ENCODE measurements at regions not wholly inside any gene's neighbourhood (a gene's known extent, or its start where the extent isn't known, plus 50 kb on each side); places are given as distances from the start of the nearest gene placed in this dataset.

GRCh38 chr3:40605960-40606359, 81.2 kb downstream of the ZNF621 start:
- DNase-seq: no peak
- H3K4me3 ChIP-seq: no peak overlapping the region
- no peaks in the 10 kb centered on the region for H3K9me3 ChIP-seq
- H3K27me3 ChIP-seq: no peaks in the 10 kb centered on the region
- intact Hi-C loops (cut with DNase I; ENCODE audit: low total_unique reads): no loop called here
- no peak for TF ChIP-seq POLR2A (IDR thresholded peaks at IDR 0.05)
- TF ChIP-seq, protein P1, sequence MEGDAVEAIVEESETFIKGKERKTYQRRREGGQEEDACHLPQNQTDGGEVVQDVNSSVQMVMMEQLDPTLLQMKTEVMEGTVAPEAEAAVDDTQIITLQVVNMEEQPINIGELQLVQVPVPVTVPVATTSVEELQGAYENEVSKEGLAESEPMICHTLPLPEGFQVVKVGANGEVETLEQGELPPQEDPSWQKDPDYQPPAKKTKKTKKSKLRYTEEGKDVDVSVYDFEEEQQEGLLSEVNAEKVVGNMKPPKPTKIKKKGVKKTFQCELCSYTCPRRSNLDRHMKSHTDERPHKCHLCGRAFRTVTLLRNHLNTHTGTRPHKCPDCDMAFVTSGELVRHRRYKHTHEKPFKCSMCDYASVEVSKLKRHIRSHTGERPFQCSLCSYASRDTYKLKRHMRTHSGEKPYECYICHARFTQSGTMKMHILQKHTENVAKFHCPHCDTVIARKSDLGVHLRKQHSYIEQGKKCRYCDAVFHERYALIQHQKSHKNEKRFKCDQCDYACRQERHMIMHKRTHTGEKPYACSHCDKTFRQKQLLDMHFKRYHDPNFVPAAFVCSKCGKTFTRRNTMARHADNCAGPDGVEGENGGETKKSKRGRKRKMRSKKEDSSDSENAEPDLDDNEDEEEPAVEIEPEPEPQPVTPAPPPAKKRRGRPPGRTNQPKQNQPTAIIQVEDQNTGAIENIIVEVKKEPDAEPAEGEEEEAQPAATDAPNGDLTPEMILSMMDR (IDR thresholded peaks at IDR 0.05): no peak
- no peak overlapping the region for H3K27ac ChIP-seq
- no peaks in the 10 kb centered on the region for H3K4me1 ChIP-seq
- no peaks in the 10 kb centered on the region for H3K36me3 ChIP-seq (ENCODE audit: low read depth, missing control alignments)
- 86 to 100% methylated on average over 1 of the region's 1 CpG for WGBS, 2 donors

DNA sequence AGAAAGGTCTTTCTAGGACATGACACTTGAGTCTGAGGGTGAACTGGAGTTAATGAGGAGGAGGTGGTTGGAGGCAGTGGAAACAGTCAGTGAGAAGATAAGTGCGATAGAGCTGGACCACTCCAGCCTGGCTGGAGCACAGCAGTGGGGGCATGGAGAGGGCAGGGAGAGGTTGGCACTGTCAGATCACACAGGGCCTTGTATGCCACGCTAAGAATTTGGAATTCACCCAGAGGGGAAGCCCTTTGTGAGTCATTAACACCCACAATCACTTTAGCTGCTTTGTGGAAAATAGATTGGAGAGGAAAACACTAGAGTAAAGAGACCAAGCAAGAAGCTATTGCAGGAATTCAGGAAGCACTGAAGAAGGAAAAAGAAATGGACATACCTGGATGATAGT, 83.3 kb downstream of the ZNF621 start:
- no peaks in the 10 kb centered on the region for H3K27me3 ChIP-seq
- H3K4me1 ChIP-seq: no peaks in the 10 kb centered on the region
- WGBS, 2 donors: 35 to 60% methylated on average over 2 of the region's 2 CpGs
- intact Hi-C loops (cut with DNase I; ENCODE audit: low total_unique reads): no loop called here
- H3K4me3 ChIP-seq: no peak overlapping the region
- DNase-seq: no peak
- H3K27ac ChIP-seq: no peak overlapping the region
- TF ChIP-seq, protein P1 (IDR thresholded peaks at IDR 0.05): no peak
- no peaks in the 10 kb centered on the region for H3K36me3 ChIP-seq (ENCODE audit: low read depth, missing control alignments)
- no peaks in the 10 kb centered on the region for H3K9me3 ChIP-seq

GRCh38 chr3:40613306-40613705, 88.5 kb downstream of the ZNF621 start:
- TF ChIP-seq, protein P1 (IDR thresholded peaks at IDR 0.05): no peak
- H3K9me3 ChIP-seq: no peaks in the 10 kb centered on the region
- no peak for DNase-seq
- no peaks in the 10 kb centered on the region for H3K36me3 ChIP-seq (ENCODE audit: low read depth, missing control alignments)
- H3K27ac ChIP-seq: no peak overlapping the region
- intact Hi-C loops (cut with DNase I; ENCODE audit: low total_unique reads): no loop called here
- H3K4me3 ChIP-seq: no peak overlapping the region
- H3K4me1 ChIP-seq: no peaks in the 10 kb centered on the region
- no peaks in the 10 kb centered on the region for H3K27me3 ChIP-seq
- 92 to 98% methylated on average over 5 of the region's 5 CpGs for WGBS, 2 donors

DNA sequence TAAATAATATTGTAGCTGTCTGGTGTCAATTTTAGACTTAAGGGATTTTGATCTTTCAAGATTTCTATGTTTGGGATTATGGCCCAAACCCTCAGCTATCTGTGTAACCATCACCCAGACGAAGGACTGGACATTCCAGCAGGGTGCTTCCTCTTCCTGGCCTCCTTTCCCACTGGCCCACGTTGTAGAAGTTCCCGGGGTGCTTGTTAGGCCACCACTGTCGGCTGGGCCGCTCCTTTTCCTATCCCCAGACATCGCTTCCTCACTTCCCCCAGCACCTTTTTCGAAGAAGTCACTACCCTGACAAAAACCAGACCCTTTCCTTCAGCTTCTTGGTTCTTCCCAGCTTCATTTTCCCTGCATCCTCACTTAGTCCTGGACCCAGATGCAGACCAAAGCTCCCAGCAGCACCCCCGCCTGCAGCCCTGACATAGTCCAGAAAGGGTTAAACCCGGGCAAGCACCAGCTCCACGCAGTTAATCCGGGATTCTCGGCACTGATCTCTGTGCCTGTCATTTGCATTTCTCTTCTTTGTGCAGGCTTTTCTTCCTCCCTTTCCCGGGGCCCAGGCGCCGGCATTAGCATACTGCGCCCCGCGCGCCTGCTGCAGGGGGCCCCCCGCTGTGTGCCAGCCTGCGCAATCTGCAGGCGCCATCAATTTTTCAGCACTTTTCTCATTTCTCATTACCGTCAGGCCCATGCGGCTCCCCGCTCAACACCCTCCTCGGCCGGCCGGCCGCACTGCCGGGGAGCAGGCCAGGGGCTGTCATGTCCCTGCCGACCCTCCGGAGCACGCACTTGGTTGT, 90.6 kb downstream of the ZNF621 start:
- Histone ChIP-seq H3K27me3 (no peaks in the 10 kb centered on the region), H3K27ac (no peak overlapping the region), H3K4me3 (peak overlapping the region in 1 of 2 donors; percentile 32), H3K4me1 (no peaks in the 10 kb centered on the region), H3K9me3 (no peaks in the 10 kb centered on the region), H3K36me3 (ENCODE audit: low read depth, missing control alignments) (no peaks in the 10 kb centered on the region)
- TF ChIP-seq, protein P1 (IDR thresholded peaks at IDR 0.05): no peak
- TF ChIP-seq POLR2A (IDR thresholded peaks at IDR 0.05): no peak
- no peak for DNase-seq
- intact Hi-C loops (cut with DNase I; ENCODE audit: low total_unique reads): no loop called here
- 27% methylated on average over 33 of the region's 33 CpGs for WGBS, 2 donors

All from testis (tissue), 2 donors.